ENCODE measurements at regions not wholly inside any gene's neighbourhood (a gene's known extent, or its start where the extent isn't known, plus 50 kb on each side); places are given as distances from the start of the nearest gene placed in this dataset.
A peak's percentile ranks its signal among the peaks of the same experiment; 100 is the strongest.

DNA sequence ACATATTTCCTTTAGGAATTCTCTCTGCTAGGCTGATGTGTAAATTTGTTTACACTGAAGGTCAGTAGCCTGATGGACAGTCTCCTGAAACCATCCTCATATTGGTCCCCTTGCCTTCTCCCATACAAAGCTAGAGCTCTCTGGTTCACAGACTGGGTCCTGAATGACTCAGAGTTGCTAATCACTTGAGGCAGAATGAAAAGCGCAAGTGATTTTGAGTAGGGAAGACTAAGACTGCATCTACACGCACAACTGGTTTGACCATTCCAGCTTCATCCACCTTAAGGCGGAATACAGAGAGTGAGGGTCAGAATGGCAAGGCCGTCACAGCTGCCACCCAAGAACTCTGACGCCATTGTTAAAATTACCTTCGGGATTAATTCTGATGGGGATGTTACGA is 70.2 kb upstream of the KIF26B start:
- Histone ChIP-seq H3K4me3 (ENCODE audit: low read length) (no peak overlapping the region), H3K27me3 (replicated peaks; ENCODE audit: insufficient read depth, low read length) (no peaks in the 10 kb centered on the region), H2AFZ (ENCODE audit: low read length) (no peak overlapping the region), H3K27ac (ENCODE audit: low read length) (no peak overlapping the region), H3K4me2 (ENCODE audit: low read depth, low read length) (no peak overlapping the region), H3F3A (ENCODE audit: insufficient read depth, low read length) (no peaks in the 10 kb centered on the region), H3K9ac (ENCODE audit: low read length) (no peak overlapping the region), H3K9me2 (replicated peaks; ENCODE audit: insufficient read depth, low read length) (no peaks in the 10 kb centered on the region), H3K36me3 (replicated peaks; ENCODE audit: insufficient read depth, low read length) (no peaks in the 10 kb centered on the region), H4K20me1 (ENCODE audit: insufficient read depth, low read length) (no peaks in the 10 kb centered on the region), H3K9me3 (replicated peaks; ENCODE audit: insufficient read depth, low read length) (no peaks in the 10 kb centered on the region), H3K4me1 (ENCODE audit: low read length) (no peaks in the 10 kb centered on the region), H3K79me2 (ENCODE audit: low read length) (no peaks in the 10 kb centered on the region)
- DNase-seq: no peak
- no peak for TF ChIP-seq CTCF (IDR thresholded peaks at IDR 0.05; ENCODE audit: low read length)
- no peak for TF ChIP-seq EZH2phosphoT487 (IDR thresholded peaks at IDR 0.05; ENCODE audit: low read length)
- TF ChIP-seq EZH2 (optimal IDR thresholded peaks at IDR 0.05; ENCODE audit: low read depth, low read length): no peak

DNA sequence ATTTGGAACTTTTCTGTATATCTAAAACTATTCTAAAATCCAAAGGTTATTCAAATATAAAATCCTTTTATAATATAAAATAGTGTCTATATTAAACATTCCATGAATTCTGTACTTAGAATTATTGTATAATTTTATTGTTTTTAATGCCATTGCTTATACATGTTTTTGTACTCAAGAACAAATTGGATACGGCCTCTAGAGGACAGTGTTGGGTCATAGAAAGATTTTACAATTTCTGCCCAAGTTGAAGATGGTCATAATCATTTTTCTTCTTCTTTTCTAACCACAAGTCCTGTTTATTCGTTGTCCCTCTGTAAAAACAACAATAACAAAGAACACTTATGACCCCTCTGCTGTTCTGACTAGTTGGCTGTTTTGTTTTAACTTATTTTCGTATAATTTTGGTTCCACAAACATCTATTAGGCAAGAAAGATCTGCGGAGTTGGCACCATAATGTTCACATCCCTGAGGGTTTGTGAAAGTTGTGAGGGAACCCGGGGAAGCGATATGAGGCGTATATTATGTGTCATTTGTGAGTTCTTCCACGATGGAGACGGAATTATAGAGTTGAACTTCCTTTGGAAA is 75.7 kb upstream of the KIF26B start:
- Histone ChIP-seq H4K20me1 (ENCODE audit: insufficient read depth, low read length) (no peaks in the 10 kb centered on the region), H3K9ac (ENCODE audit: low read length) (no peak overlapping the region), H3K9me3 (replicated peaks; ENCODE audit: insufficient read depth, low read length) (no peaks in the 10 kb centered on the region), H3K4me3 (ENCODE audit: low read length) (no peak overlapping the region), H3K27ac (ENCODE audit: low read length) (no peak overlapping the region), H3K36me3 (replicated peaks; ENCODE audit: insufficient read depth, low read length) (no peaks in the 10 kb centered on the region), H3K9me2 (replicated peaks; ENCODE audit: insufficient read depth, low read length) (no peaks in the 10 kb centered on the region), H3K27me3 (replicated peaks; ENCODE audit: insufficient read depth, low read length) (no peaks in the 10 kb centered on the region), H3K4me1 (ENCODE audit: low read length) (no peaks in the 10 kb centered on the region), H3K79me2 (ENCODE audit: low read length) (no peaks in the 10 kb centered on the region), H3F3A (ENCODE audit: insufficient read depth, low read length) (no peaks in the 10 kb centered on the region), H3K4me2 (ENCODE audit: low read depth, low read length) (no peak overlapping the region), H2AFZ (ENCODE audit: low read length) (no peak overlapping the region)
- TF ChIP-seq EZH2phosphoT487 (IDR thresholded peaks at IDR 0.05; ENCODE audit: low read length): no peak
- TF ChIP-seq CTCF (IDR thresholded peaks at IDR 0.05; ENCODE audit: low read length): peak; percentile 53
- peak; percentile 32 for DNase-seq

DNA sequence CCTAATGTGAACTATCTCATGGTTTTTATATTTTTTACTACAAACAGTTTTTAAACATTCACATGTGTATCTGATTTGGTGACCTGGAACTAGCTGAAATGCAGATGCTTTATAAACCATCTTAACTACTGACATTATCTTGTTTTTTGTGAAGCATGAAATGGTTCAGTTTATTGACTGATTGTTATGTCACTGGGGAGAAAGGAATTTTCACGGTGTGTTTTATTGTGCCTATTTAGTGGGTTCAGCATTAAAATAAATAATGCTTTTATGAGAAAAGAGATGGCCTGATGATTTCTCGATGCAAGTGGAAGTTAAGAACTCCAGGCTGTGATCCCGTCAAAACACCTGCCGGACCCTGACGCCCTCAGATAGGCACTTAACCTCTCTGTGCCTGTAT is 79.9 kb upstream of the KIF26B start:
- Histone ChIP-seq H3K4me2 (ENCODE audit: low read depth, low read length) (no peak overlapping the region), H3K27ac (ENCODE audit: low read length) (no peak overlapping the region), H3K9me3 (replicated peaks; ENCODE audit: insufficient read depth, low read length) (no peaks in the 10 kb centered on the region), H3K27me3 (replicated peaks; ENCODE audit: insufficient read depth, low read length) (no peaks in the 10 kb centered on the region), H3K79me2 (ENCODE audit: low read length) (no peaks in the 10 kb centered on the region), H3K4me1 (ENCODE audit: low read length) (no peaks in the 10 kb centered on the region), H2AFZ (ENCODE audit: low read length) (no peak overlapping the region), H3F3A (ENCODE audit: insufficient read depth, low read length) (no peaks in the 10 kb centered on the region), H3K9ac (ENCODE audit: low read length) (no peak overlapping the region), H3K4me3 (ENCODE audit: low read length) (no peak overlapping the region), H3K9me2 (replicated peaks; ENCODE audit: insufficient read depth, low read length) (no peaks in the 10 kb centered on the region), H4K20me1 (ENCODE audit: insufficient read depth, low read length) (no peaks in the 10 kb centered on the region), H3K36me3 (replicated peaks; ENCODE audit: insufficient read depth, low read length) (no peaks in the 10 kb centered on the region)
- no peak for TF ChIP-seq EZH2phosphoT487 (IDR thresholded peaks at IDR 0.05; ENCODE audit: low read length)
- TF ChIP-seq EZH2 (optimal IDR thresholded peaks at IDR 0.05; ENCODE audit: low read depth, low read length): no peak
- no peak for TF ChIP-seq CTCF (IDR thresholded peaks at IDR 0.05; ENCODE audit: low read length)
- DNase-seq: no peak

Data from MM.1S (cell line).